A549 (cell line): ENCODE measurements at regions not wholly inside any gene's neighbourhood (a gene's known extent, or its start where the extent isn't known, plus 50 kb on each side); places are given as distances from the start of the nearest gene placed in this dataset.

ENCODE experiments used
- CBX8 ChIP-seq: fragments of 200-600 bp; sonication (generic); IDR thresholded peaks from 2 replicates; pipeline ENCODE4 v1.6.1; 2016
- CTCF ChIP-seq: fragments of >200 bp; sonication (Bioruptor Twin); formaldehyde crosslinking; IDR thresholded peaks from 3 replicates; pipeline ENCODE4 v1.5.1; 2016
- EP300 ChIP-seq, 2 experiments: fragments of >200 bp; sonication (Bioruptor Twin); formaldehyde crosslinking; IDR thresholded peaks; 2 replicates in 1 of 2; 3 replicates in 1 of 2; pipeline ENCODE4 v1.6.1; 2016 to 2017
- HES2 ChIP-seq: fragments of >200 bp; sonication (Bioruptor Twin); formaldehyde crosslinking; IDR thresholded peaks from 2 replicates; pipeline ENCODE4 v1.6.1; 2016
- JUN ChIP-seq, 2 experiments: fragments of >200 bp; sonication (Bioruptor Twin); formaldehyde crosslinking; IDR thresholded peaks; 2 replicates in 1 of 2; 3 replicates in 1 of 2; pipeline ENCODE4 v1.6.1; 2016 to 2017
- KDM5A ChIP-seq: fragments of 200-600 bp; sonication (generic); IDR thresholded peaks from 2 replicates; pipeline ENCODE4 v1.6.1; 2016; ENCODE audit warnings: antibody characterized with exemption, mild to moderate bottlenecking
- MAFK ChIP-seq: fragments of 450-650 bp; IDR thresholded peaks from 2 replicates; pipeline ENCODE4 v1.6.1; 2014; ENCODE audit not compliant: partially characterized antibody
- MAX ChIP-seq: IDR thresholded peaks from 2 replicates; pipeline ENCODE4 v1.6.1; 2012
- POLR2A ChIP-seq: IDR thresholded peaks from 2 replicates; pipeline ENCODE4 v1.6.1; 2012; ENCODE audit warnings: mild to moderate bottlenecking, low read length
- RARB ChIP-seq: fragments of 250-450 bp; sonication (Bioruptor Pico); IDR thresholded peaks from 2 replicates; pipeline ENCODE4 v1.8.0; 2021; ENCODE audit warnings: mild to moderate bottlenecking, moderate library complexity
- REST ChIP-seq: fragments of 200-600 bp; sonication (generic); IDR thresholded peaks from 2 replicates; pipeline ENCODE4 v1.6.1; 2016; ENCODE audit warnings: antibody characterized with exemption, mild to moderate bottlenecking, moderate library complexity
- SMC3 ChIP-seq: fragments of >200 bp; sonication (Bioruptor Twin); formaldehyde crosslinking; IDR thresholded peaks from 3 replicates; pipeline ENCODE4 v1.6.1; 2018; ENCODE audit warnings: inconsistent platforms

- no peak for TF ChIP-seq HES2
- TF ChIP-seq CTCF: no peak
- TF ChIP-seq REST: no peak
- TF ChIP-seq KDM5A: no peak
- no peak for TF ChIP-seq CBX8
- no peak for TF ChIP-seq RARB (CRISPR knock-in tag)
- TF ChIP-seq EP300 (IDR thresholded peaks at IDR 0.05): no peak
- no peak for TF ChIP-seq MAX
- TF ChIP-seq POLR2A: no peak
- no peak for TF ChIP-seq MAFK
- TF ChIP-seq SMC3: no peak
- TF ChIP-seq JUN (IDR thresholded peaks at IDR 0.05): no peak
Measured at GRCh38 chr13:57933606-57934005, 302.1 kb downstream of the PCDH17 start.
